ENCODE measurements at regions not wholly inside any gene's neighbourhood (a gene's known extent, or its start where the extent isn't known, plus 50 kb on each side); places are given as distances from the start of the nearest gene placed in this dataset.

DNA sequence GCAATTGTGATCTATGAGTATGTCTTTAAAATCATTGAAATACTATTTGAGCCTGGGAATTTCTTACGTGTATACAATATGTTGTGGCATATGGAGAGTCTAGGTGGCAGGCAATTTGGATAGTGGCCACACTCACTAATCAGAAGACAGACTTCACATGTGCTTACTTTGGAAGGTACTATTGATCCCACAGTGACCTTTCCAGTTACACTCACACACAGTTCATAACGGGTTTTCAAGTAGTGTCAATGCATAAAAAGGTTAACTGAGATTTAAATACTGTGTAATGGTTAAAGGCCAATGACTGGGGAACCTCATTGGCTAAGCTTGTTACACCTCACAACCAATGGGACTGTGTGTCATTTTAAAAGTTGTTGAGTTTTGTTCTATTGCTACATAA, 783.2 kb downstream of the RPA4 start:
- H3K4me3 Mint-ChIP-seq: no peak overlapping the region
- H3K9me3 Mint-ChIP-seq: no peaks in the 10 kb centered on the region
- no peaks in the 10 kb centered on the region for H3K4me1 Mint-ChIP-seq
- no peaks in the 10 kb centered on the region for H3K27me3 Mint-ChIP-seq
- ChIA-PET POLR2A (no interaction called here), CTCF (no interaction called here)
- no peak for DNase-seq
- H3K36me3 Mint-ChIP-seq (ENCODE audit: low read depth): no peaks in the 10 kb centered on the region
- H3K27ac Mint-ChIP-seq: no peak overlapping the region

DNA sequence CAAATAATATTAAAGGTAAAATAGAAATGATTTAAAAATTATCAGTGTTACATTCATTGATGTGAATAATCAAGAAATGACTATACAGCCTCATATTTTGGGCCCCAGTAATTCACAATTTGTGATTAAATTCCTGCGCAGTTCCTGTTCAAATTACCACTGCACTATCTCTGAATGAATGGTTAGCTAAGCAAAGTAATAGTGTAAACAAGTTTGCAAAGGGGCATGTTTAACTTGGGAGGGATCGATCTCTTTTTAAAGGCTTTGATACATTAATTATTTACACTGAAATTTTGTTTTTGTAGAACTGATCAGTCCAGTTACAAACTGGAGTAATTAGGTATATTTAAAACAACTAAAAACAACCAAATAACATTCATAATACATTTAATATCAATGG, 784.4 kb downstream of the RPA4 start:
- no peaks in the 10 kb centered on the region for H3K27me3 Mint-ChIP-seq
- CTCF ChIA-PET: no interaction called here

DNA sequence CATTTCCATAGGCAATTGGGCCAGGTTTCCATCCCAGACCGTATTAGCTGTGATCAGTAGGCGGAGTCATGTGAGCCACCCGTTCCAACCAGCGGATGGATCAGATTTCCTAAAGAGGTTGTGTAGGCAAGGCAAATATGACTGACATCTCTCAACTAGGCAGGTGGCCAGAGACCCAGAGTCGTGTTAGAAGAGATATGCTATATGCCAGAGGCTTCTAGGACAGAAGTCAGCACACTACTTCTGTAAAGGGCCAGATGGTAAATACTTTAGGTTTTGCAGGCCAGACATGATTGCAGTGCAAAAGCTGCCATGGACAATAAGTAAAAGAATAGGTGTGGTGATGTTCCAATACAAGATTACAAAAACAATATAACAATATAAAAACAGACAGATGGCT, 788.4 kb downstream of the RPA4 start:
- DNase-seq: no peak
- CTCF ChIA-PET: no interaction called here
- Mint-ChIP-seq H3K9me3 (no peaks in the 10 kb centered on the region), H3K27me3 (no peaks in the 10 kb centered on the region), H3K4me3 (no peak overlapping the region), H3K36me3 (ENCODE audit: low read depth) (no peaks in the 10 kb centered on the region), H3K27ac (no peak overlapping the region), H3K4me1 (no peaks in the 10 kb centered on the region)
- POLR2A ChIA-PET: no interaction called here

More for the DNA sequence above, 784.4 kb downstream of the RPA4 start:
- DNase-seq: no peak
- no peaks in the 10 kb centered on the region for H3K36me3 Mint-ChIP-seq (ENCODE audit: low read depth)
- POLR2A ChIA-PET: no interaction called here
- H3K4me3 Mint-ChIP-seq: no peak overlapping the region
- no peaks in the 10 kb centered on the region for H3K9me3 Mint-ChIP-seq
- H3K27ac Mint-ChIP-seq: no peak overlapping the region
- H3K4me1 Mint-ChIP-seq: no peaks in the 10 kb centered on the region

DNA sequence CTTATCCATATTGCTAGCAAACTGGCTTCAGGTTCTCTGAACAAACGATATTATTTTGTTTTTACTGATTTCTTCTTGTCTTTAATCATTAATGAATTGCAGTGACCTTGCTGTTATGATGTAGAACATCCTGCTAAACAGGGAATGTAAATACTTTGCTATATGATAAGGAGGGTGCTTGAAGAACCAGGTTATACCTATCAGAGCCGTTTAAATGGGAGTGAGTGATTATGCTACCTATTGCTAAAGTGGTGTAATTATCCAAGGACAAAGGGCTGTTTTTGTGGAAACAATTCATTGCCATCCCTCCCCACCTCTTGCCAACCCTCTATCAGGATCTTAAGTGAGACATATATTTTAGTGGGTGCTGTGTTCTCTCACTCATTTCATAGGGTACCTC, 788.9 kb downstream of the RPA4 start:
- Mint-ChIP-seq H3K27ac (no peak overlapping the region), H3K27me3 (no peaks in the 10 kb centered on the region), H3K36me3 (ENCODE audit: low read depth) (no peaks in the 10 kb centered on the region), H3K4me3 (no peak overlapping the region), H3K4me1 (no peaks in the 10 kb centered on the region), H3K9me3 (no peaks in the 10 kb centered on the region)
- POLR2A ChIA-PET: no interaction called here
- CTCF ChIA-PET: no interaction called here
- no peak for DNase-seq

DNA sequence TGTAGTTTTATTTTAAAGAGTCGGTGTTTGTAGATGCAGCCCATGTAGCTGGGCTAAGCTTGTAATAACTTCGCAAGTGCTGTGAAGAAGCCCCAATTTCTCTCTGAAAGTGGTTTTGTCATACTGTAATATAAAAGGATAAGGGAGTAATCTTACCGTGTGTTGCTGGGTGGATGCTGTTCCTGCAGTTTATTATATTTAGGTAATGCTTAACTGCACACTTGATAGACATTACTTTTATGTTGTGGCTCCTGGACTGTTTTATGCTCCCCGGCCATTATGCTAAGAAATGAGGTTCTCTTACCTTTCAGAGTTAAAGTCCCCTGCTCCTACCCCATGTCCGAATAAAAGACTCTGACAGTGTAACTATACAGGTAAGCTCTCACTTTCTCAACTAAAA, 789.4 kb downstream of the RPA4 start:
- no peak overlapping the region for H3K4me3 Mint-ChIP-seq
- ChIA-PET POLR2A (no interaction called here), CTCF (no interaction called here)

DNA sequence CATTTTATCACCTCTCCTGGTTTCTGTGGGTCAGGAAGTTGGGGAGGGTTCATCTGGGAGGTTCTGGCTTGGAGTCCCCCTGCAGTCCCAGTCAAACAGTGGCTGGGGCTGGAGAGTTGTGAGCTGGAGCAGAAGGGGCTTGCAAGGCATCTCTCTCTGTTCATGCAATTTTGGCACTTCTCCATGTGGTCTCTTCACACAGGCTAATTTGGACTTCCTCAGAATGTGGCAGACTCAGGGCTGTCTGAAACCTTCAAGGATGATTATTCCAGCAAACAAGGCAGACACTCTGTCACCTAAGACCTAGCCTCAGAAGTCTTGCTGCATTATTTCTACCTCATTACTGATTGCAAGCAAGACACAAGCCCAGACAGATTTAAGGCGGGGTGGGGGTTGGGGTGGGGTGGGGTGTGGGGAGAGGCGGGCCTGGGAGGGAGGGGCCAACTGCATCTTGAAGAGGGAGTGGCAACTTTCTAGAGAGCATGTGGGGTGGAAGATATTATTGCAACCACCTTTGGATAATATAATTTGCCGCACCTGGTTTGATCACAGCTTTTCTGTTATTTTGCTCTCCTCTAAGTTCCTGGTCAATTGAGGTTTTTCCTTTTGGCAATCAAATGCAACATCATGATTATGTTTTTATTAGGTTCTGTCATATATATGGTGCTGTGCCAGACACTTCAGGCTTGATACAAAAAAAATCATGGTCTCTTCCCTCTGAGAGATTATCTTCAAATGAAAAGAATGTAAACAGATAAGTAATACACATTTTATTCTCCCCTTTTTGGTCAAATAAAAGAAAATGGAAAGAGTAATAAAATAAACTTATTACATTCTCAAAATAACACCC, 799.5 kb downstream of the RPA4 start:
- ChIA-PET CTCF (no interaction called here), POLR2A (no interaction called here)
- no peaks in the 10 kb centered on the region for H3K36me3 Mint-ChIP-seq (ENCODE audit: low read depth)
- H3K4me1 Mint-ChIP-seq: no peaks in the 10 kb centered on the region
- no peak overlapping the region for H3K27ac Mint-ChIP-seq
- H3K4me3 Mint-ChIP-seq: no peak overlapping the region
- H3K27me3 Mint-ChIP-seq: no peaks in the 10 kb centered on the region
- no peak for DNase-seq
- H3K9me3 Mint-ChIP-seq: no peaks in the 10 kb centered on the region

More for the DNA sequence above, 789.4 kb downstream of the RPA4 start:
- DNase-seq: no peak
- Mint-ChIP-seq H3K4me1 (no peaks in the 10 kb centered on the region), H3K9me3 (no peaks in the 10 kb centered on the region), H3K27me3 (no peaks in the 10 kb centered on the region), H3K36me3 (ENCODE audit: low read depth) (no peaks in the 10 kb centered on the region), H3K27ac (no peak overlapping the region)

DNA sequence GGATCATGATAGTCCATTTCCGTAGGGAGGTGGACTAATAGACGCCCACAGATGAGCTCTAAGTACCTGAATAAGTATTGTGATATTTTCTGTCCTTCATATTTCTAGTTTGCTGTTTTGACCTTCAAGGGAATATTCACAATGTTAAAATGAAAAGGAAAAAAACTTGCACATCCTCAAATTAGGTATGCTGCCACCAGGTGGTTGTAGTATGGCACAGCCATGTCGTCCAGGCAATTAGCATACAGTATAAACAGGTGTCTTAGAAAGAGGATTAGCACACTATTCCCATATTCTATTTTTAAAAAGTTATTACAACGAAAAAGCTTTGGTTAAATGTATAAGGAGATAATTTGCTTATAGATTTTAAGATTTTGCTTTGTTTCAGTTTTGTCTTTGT, 802.0 kb downstream of the RPA4 start:
- ChIA-PET CTCF (no interaction called here), POLR2A (no interaction called here)
- DNase-seq: peak; percentile 18
- Mint-ChIP-seq H3K27me3 (no peaks in the 10 kb centered on the region), H3K36me3 (ENCODE audit: low read depth) (no peaks in the 10 kb centered on the region), H3K4me1 (no peaks in the 10 kb centered on the region), H3K27ac (no peak overlapping the region), H3K4me3 (no peak overlapping the region), H3K9me3 (no peaks in the 10 kb centered on the region)

DNA sequence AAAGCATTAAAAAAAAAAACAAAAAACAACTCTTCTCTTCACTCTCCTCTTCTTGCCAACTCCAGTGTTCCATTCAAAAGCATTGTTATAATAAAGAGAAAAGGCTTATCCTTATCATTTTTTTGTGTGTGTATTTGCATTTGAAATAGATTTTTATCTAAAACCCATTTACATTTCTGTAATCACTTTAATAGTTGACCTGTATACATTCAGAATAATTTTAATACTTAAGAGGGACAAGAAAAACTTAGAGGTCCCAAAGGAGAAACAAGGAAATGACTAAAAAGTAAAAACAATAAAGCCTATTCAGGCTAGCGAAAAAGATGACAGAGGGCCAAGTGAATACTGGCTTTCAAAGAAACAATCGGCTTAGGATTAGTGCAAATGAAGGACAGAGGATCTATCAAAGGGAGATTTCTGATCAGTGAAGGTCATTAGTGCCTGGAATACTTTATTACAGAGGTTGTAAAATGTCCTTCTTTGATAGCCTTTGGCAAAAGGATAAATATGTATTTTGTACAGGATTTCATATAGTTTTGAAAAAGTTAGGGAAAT, 808.3 kb downstream of the RPA4 start:
- POLR2A ChIA-PET: no interaction called here
- CTCF ChIA-PET: no interaction called here
- DNase-seq: no peak
- Mint-ChIP-seq H3K9me3 (no peaks in the 10 kb centered on the region), H3K4me1 (no peaks in the 10 kb centered on the region), H3K27ac (no peak overlapping the region), H3K36me3 (ENCODE audit: low read depth) (no peaks in the 10 kb centered on the region), H3K4me3 (no peak overlapping the region), H3K27me3 (no peaks in the 10 kb centered on the region)

DNA sequence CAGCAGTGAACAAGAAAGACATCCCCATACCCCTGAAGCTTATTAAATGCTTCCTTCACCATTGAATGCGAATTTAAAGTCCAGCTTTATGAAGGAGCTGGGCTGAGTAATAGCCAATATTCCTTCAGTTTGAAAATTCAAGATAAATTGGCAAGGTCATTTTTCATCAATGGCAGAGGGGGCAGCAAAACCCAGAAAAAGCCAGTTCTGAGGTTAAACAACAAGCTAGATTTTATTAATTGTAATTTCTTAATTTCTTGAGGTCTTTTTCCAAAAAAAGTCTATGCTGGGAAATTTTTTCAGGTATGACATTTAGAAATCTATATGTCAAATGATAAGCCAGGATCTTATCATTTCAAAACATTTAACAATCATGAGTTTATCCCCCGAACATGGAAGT, 808.9 kb downstream of the RPA4 start:
- Mint-ChIP-seq H3K27me3 (no peaks in the 10 kb centered on the region), H3K4me3 (no peak overlapping the region), H3K27ac (no peak overlapping the region), H3K36me3 (ENCODE audit: low read depth) (no peaks in the 10 kb centered on the region), H3K9me3 (no peaks in the 10 kb centered on the region), H3K4me1 (no peaks in the 10 kb centered on the region)
- POLR2A ChIA-PET: no interaction called here
- no peak for DNase-seq
- CTCF ChIA-PET: no interaction called here

DNA sequence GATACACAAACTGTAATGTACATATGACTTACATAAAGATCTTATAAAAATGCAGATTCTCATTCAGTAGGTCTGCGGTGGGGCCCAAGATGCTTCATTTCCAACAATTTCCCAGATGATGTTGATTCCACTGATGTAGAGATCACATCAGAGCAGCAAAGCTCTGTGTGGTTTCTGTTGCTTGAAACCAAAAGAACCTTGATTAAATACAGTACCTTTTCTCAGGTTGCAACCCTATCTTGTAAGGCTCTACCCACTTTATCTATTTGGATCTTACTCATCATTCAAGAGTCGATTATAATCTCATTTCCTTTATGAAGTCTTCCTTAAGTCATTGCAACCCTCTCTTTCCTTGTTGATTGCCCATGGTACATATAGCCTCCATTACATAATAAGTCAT, 816.8 kb downstream of the RPA4 start:
- Mint-ChIP-seq H3K27ac (no peak overlapping the region), H3K4me3 (no peak overlapping the region), H3K4me1 (no peaks in the 10 kb centered on the region), H3K36me3 (ENCODE audit: low read depth) (no peaks in the 10 kb centered on the region), H3K9me3 (no peaks in the 10 kb centered on the region), H3K27me3 (no peaks in the 10 kb centered on the region)
- no peak for DNase-seq
- POLR2A ChIA-PET: no interaction called here
- CTCF ChIA-PET: no interaction called here

DNA sequence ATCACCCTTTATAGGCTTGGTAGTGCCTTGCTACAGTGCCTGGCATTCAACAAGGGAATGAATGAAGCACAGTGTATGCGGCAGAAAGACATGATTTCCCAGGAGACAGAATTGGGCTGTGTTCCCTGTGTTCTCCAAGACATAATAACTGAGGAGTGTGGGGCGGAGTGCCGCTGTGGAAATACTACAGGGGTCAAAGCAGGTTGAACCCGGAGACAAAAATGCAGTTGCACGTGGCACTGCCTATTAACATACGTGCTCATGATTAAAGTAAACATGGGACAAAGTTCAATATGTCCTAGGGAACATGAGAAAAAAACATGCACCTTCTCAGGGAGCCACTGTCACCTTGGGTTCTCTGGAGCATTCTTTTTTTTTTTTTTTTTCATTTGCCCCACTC, 820.8 kb downstream of the RPA4 start:
- no peaks in the 10 kb centered on the region for H3K4me1 Mint-ChIP-seq
- H3K4me3 Mint-ChIP-seq: no peak overlapping the region
- H3K9me3 Mint-ChIP-seq: no peaks in the 10 kb centered on the region
- ChIA-PET CTCF (interaction anchor here (0.6 kb wide), 1 partner anchor 70 kb away, joined by 3 read pairs; no protein-coding TSS in a partner anchor), POLR2A (no interaction called here)
- no peak overlapping the region for H3K27ac Mint-ChIP-seq
- DNase-seq: no peak
- no peaks in the 10 kb centered on the region for H3K36me3 Mint-ChIP-seq (ENCODE audit: low read depth)
- no peaks in the 10 kb centered on the region for H3K27me3 Mint-ChIP-seq

DNA sequence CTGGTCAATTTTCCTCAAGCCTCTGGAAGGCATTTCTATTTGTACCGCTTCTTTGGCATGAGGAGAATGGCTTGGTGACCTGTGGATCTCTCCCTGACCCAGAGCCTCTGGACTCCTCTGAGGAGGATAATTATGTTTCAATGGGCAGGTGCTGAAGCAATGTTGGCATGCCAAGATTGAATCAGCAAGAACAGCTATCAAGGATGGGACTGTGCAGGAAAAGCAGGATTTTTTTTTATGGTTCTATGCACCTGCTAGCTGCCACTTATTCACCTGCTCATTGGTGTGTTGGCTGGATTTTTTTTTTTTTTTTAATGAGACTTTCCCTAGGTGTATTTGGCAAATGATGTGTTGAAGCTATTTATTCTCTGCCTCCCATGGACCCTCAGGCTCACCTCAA, 821.2 kb downstream of the RPA4 start:
- no peak for DNase-seq
- H3K36me3 Mint-ChIP-seq (ENCODE audit: low read depth): no peaks in the 10 kb centered on the region
- no peaks in the 10 kb centered on the region for H3K27me3 Mint-ChIP-seq
- no peaks in the 10 kb centered on the region for H3K9me3 Mint-ChIP-seq
- ChIA-PET POLR2A (no interaction called here), CTCF (interaction anchor here (0.6 kb wide), 1 partner anchor 70 kb away, joined by 3 read pairs; no protein-coding TSS in a partner anchor)
- H3K4me1 Mint-ChIP-seq: no peaks in the 10 kb centered on the region
- H3K4me3 Mint-ChIP-seq: no peak overlapping the region
- H3K27ac Mint-ChIP-seq: no peak overlapping the region

DNA sequence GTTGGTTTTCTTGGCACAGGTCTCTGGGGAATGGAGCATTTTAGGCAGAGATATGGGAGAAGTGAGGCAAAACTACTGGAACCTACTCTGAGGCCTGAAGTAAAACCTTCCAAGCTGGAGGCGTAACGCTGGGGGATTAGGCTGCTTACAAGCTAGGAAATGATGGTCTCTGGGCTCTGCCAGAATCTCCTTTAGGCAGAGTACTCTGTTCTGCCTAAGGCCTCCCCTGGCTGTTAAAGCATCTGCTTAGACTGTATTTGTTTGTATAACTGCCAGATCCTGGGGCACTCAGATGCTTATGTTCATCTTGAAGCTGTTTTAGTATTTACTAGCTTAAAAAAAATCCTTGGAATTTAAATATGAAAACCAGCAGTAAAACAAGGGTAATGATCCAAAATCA, 822.2 kb downstream of the RPA4 start:
- no peaks in the 10 kb centered on the region for H3K36me3 Mint-ChIP-seq (ENCODE audit: low read depth)
- H3K4me1 Mint-ChIP-seq: no peaks in the 10 kb centered on the region
- H3K27ac Mint-ChIP-seq: no peak overlapping the region
- no peak overlapping the region for H3K4me3 Mint-ChIP-seq
- no peak for DNase-seq
- H3K27me3 Mint-ChIP-seq: no peaks in the 10 kb centered on the region
- CTCF ChIA-PET: no interaction called here
- no peaks in the 10 kb centered on the region for H3K9me3 Mint-ChIP-seq
- POLR2A ChIA-PET: no interaction called here

DNA sequence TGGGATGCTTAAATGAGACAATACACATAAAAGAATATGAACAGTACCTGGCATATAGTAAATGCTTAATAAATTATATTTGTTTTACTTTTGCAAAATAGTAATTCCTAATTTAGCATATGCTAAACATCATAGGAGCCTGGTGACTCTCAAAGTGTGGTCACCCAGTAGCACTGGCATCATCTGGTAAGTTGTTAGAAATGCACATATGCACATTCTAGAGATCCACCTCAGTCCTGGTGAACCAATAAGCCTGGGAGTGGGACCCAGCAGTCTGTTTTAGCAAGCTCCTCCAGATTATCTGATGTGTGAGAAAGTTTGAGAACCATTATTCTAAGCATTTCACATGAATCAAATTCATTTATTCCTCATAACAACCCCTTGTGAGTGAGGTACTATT, 830.4 kb downstream of the RPA4 start:
- H3K27me3 Mint-ChIP-seq: no peaks in the 10 kb centered on the region
- H3K36me3 Mint-ChIP-seq (ENCODE audit: low read depth): no peaks in the 10 kb centered on the region

More for the DNA sequence above, 830.4 kb downstream of the RPA4 start:
- no peak overlapping the region for H3K4me3 Mint-ChIP-seq
- ChIA-PET CTCF (interaction anchor here (1.0 kb wide), 1 partner anchor 12 kb away, joined by 5 read pairs; no protein-coding TSS in a partner anchor), POLR2A (no interaction called here)
- H3K9me3 Mint-ChIP-seq: no peaks in the 10 kb centered on the region
- H3K4me1 Mint-ChIP-seq: no peaks in the 10 kb centered on the region
- no peak for DNase-seq
- H3K27ac Mint-ChIP-seq: no peak overlapping the region

All from activated CD4-positive, alpha-beta T cell treated with anti-CD3 and anti-CD28 coated beads, Interleukin-2, amount 10 ng/mL, durations not matched to agents 7 days and 5 days (primary cell).